Neuronal stem cell (in vitro differentiated cells): ENCODE measurements at regions not wholly inside any gene's neighbourhood (a gene's known extent, or its start where the extent isn't known, plus 50 kb on each side); places are given as distances from the start of the nearest gene placed in this dataset.

Experiments
- DNase-seq: peaks from one replicate; pipeline ENCODE4 v3.0.0-alpha.2; 2013; ENCODE audit warnings: low spot score
- H2AFZ ChIP-seq: one replicate; pipeline ENCODE4 v1.6.1; 2013; ENCODE audit warnings: mild to moderate bottlenecking, low read length, inconsistent platforms
- H2AK5ac ChIP-seq: 2 replicates; pipeline ENCODE4 v1.6.1; 2013; ENCODE audit warnings: low read depth, mild to moderate bottlenecking, inconsistent platforms, low read length, moderate library complexity, mixed read lengths
- H2BK120ac ChIP-seq: 2 replicates; pipeline ENCODE4 v1.6.1; 2013; ENCODE audit warnings: low read depth, mild to moderate bottlenecking, inconsistent platforms, low read length, moderate library complexity, mixed read lengths
- H2BK12ac ChIP-seq: one replicate; pipeline ENCODE4 v1.6.1; 2013; ENCODE audit warnings: low read length, inconsistent platforms
- H2BK15ac ChIP-seq: 2 replicates; pipeline ENCODE4 v1.6.1; 2013; ENCODE audit warnings: mild to moderate bottlenecking, low read length, inconsistent platforms, mixed read lengths
- H2BK5ac ChIP-seq: one replicate; pipeline ENCODE4 v1.6.1; 2013; ENCODE audit warnings: inconsistent platforms, mild to moderate bottlenecking, low read length, moderate library complexity
- H3K14ac ChIP-seq: one replicate; pipeline ENCODE4 v1.6.1; 2013; ENCODE audit warnings: low read length, inconsistent platforms
- H3K18ac ChIP-seq: 2 replicates; pipeline ENCODE4 v1.6.1; 2013; ENCODE audit warnings: low read length, inconsistent platforms
- H3K23ac ChIP-seq: 2 replicates; pipeline ENCODE4 v1.6.1; 2013; ENCODE audit warnings: low read depth, mild to moderate bottlenecking, mixed read lengths, low read length, inconsistent platforms; ENCODE audit not compliant: poor library complexity
- H3K27ac ChIP-seq: replicated peaks from 3 replicates; pipeline ENCODE4 v1.5.1; 2013; ENCODE audit warnings: low read length, inconsistent platforms
- H3K27me3 ChIP-seq, 3 experiments: 2 replicates each; pipeline ENCODE4 v1.6.1; 2013; ENCODE audit warnings: low read length in 3 of 3, mild to moderate bottlenecking in 2 of 3, inconsistent platforms in 1 of 3, low read depth in 1 of 3, mixed read lengths in 1 of 3, moderate library complexity in 1 of 3; ENCODE audit not compliant: control insufficient read depth in 3 of 3, insufficient read depth in 3 of 3
- H3K36me3 ChIP-seq, 2 donors: replicated peaks in 1 of 2; 2 replicates each; pipeline ENCODE4 v1.6.1; 2013; ENCODE audit warnings: low read length in 2 of 2; ENCODE audit not compliant: control insufficient read depth in 2 of 2, insufficient read depth in 2 of 2
- H3K4ac ChIP-seq: 2 replicates; pipeline ENCODE4 v1.6.1; 2013; ENCODE audit warnings: inconsistent platforms, mild to moderate bottlenecking, low read length, moderate library complexity
- H3K4me1 ChIP-seq, 2 donors: 1 replicate in 1 of 2; 2 replicates in 1 of 2; pipeline ENCODE4 v1.6.1; 2013; ENCODE audit warnings: low read length in 2 of 2, low read depth in 1 of 2; ENCODE audit not compliant: control insufficient read depth in 2 of 2, insufficient read depth in 1 of 2
- H3K4me2 ChIP-seq: one replicate; pipeline ENCODE4 v1.6.1; 2013; ENCODE audit warnings: mild to moderate bottlenecking, low read length, inconsistent platforms; ENCODE audit not compliant: insufficient read depth, poor library complexity, severe bottlenecking
- H3K4me3 ChIP-seq, 2 donors: 2 replicates each; pipeline ENCODE4 v1.5.1; 2013; ENCODE audit warnings: low read length in 2 of 2, mild to moderate bottlenecking in 2 of 2, inconsistent platforms in 1 of 2, moderate library complexity in 1 of 2
- H3K79me1 ChIP-seq: one replicate; pipeline ENCODE4 v1.6.1; 2013; ENCODE audit warnings: low read depth, mild to moderate bottlenecking, inconsistent platforms, low read length, moderate library complexity
- H3K9ac ChIP-seq: one replicate; pipeline ENCODE4 v1.6.1; 2013; ENCODE audit warnings: mild to moderate bottlenecking, low read depth, low read length, inconsistent platforms; ENCODE audit not compliant: poor library complexity
- H3K9me3 ChIP-seq, 2 donors: replicated peaks in 1 of 2; 2 replicates each; pipeline versions ENCODE3 to v1.6.1; 2013; ENCODE audit warnings: low read length in 2 of 2, mild to moderate bottlenecking in 2 of 2, inconsistent platforms in 1 of 2, low read depth in 1 of 2, mixed read lengths in 1 of 2, moderate library complexity in 1 of 2; ENCODE audit not compliant: control insufficient read depth in 2 of 2, insufficient read depth in 1 of 2
- H4K8ac ChIP-seq: one replicate; pipeline ENCODE4 v1.6.1; 2013; ENCODE audit warnings: low read depth, mild to moderate bottlenecking, inconsistent platforms, low read length, moderate library complexity
- H4K91ac ChIP-seq: one replicate; pipeline ENCODE4 v1.6.1; 2013; ENCODE audit warnings: low read length, low read depth, mild to moderate bottlenecking, inconsistent platforms; ENCODE audit not compliant: poor library complexity
- WGBS, 2 donors: extraction: QIAGEN DNeasy Blood & Tissue Kit; methylation state at CpG; one replicate each; pipeline ENCODE4 v1.1.7; 2013; ENCODE audit warnings: missing lambda C conversion rate in 2 of 2, mixed read lengths in 1 of 2; ENCODE audit not compliant: insufficient read length in 2 of 2, insufficient replicate concordance in 1 of 2; ENCODE audit errors: extremely low coverage in 2 of 2; 5-methylcytosine and 5-hydroxymethylcytosine counted together

DNA sequence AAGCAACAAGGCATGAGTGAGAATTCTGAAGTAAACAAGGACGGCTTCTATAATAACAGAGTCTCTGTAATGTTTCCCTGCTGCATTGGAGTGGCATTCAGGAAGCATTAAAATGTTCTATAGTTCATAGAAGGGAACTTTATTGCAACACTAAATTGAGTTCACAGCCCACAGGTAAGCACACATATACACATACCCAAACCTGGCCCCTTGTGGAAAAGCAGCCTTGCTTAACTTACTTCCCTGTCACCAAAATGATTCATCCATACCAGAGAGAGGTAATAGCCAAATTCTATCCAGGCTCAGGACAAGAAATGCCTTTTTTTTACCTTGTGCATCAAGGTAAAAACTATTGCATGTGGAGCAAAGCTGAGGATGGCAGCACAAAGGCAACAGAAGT is 241.4 kb downstream of the HHIPL2 start:
- Histone ChIP-seq H4K91ac (no peak overlapping the region), H3K9me3 (no peaks in the 10 kb centered on the region), H2BK5ac (no peak overlapping the region), H3K79me1 (no peaks in the 10 kb centered on the region), H2BK120ac (no peak overlapping the region), H3K4me2 (no peak overlapping the region), H3K27ac (no peak overlapping the region), H3K23ac (no peak overlapping the region), H2BK12ac (no peak overlapping the region), H2BK15ac (no peak overlapping the region), H3K18ac (no peak overlapping the region), H3K4me3 (no peak overlapping the region), H4K8ac (no peak overlapping the region), H3K4me1 (no peaks in the 10 kb centered on the region), H3K9ac (no peak overlapping the region), H3K14ac (no peak overlapping the region), H2AK5ac (no peak overlapping the region), H3K36me3 (no peaks in the 10 kb centered on the region), H2AFZ (no peak overlapping the region), H3K27me3 (no peaks in the 10 kb centered on the region), H3K4ac (no peak overlapping the region)
- no CpG with 5 or more reads among the region's 1 CpG for WGBS, 2 donors
- no peak for DNase-seq

DNA sequence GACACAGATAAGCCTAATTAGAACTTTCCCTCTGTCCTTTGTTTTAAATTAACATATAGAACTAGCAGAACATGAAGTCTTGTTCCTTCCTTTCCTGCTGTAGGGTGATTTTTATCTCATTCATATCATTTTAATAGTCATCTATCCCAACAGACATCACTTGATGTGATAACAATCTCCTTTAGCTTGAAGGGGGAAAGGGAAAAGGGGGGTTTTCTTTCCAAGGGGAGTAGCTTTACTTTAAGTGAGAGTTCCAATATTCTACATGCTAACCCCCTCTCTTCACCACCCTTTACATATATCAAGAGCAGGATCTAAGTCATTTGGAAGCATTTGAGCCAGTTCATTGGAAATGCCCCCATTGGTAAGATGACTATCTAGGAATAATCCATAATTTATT is 241.9 kb downstream of the HHIPL2 start:
- Histone ChIP-seq H3K9ac (no peak overlapping the region), H2BK5ac (no peak overlapping the region), H4K8ac (no peak overlapping the region), H3K36me3 (no peaks in the 10 kb centered on the region), H3K79me1 (no peaks in the 10 kb centered on the region), H2AFZ (no peak overlapping the region), H2BK15ac (no peak overlapping the region), H3K23ac (no peak overlapping the region), H3K9me3 (no peaks in the 10 kb centered on the region), H2BK120ac (no peak overlapping the region), H3K4me3 (no peak overlapping the region), H4K91ac (no peak overlapping the region), H3K27ac (no peak overlapping the region), H3K4ac (no peak overlapping the region), H3K4me2 (no peak overlapping the region), H3K14ac (no peak overlapping the region), H3K27me3 (no peaks in the 10 kb centered on the region), H2BK12ac (no peak overlapping the region), H2AK5ac (no peak overlapping the region), H3K4me1 (no peaks in the 10 kb centered on the region), H3K18ac (no peak overlapping the region)
- DNase-seq = no peak

- no peak overlapping the region for H2BK15ac ChIP-seq
- H4K91ac ChIP-seq = no peak overlapping the region
- no peak overlapping the region for H2BK12ac ChIP-seq
- H3K14ac ChIP-seq = no peak overlapping the region
- no peaks in the 10 kb centered on the region for H3K27me3 ChIP-seq
- no peak overlapping the region for H3K18ac ChIP-seq
- H3K9me3 ChIP-seq = no peaks in the 10 kb centered on the region
- no peak overlapping the region for H3K27ac ChIP-seq
- H2BK5ac ChIP-seq = no peak overlapping the region
- no peak for DNase-seq
- no peak overlapping the region for H3K4me2 ChIP-seq
- H2AFZ ChIP-seq = no peak overlapping the region
- H3K4ac ChIP-seq = no peak overlapping the region
- no CpG with 5 or more reads among the region's 2 CpGs for WGBS, 2 donors
- H3K23ac ChIP-seq = no peak overlapping the region
- H2BK120ac ChIP-seq = no peak overlapping the region
- no peaks in the 10 kb centered on the region for H3K79me1 ChIP-seq
- no peak overlapping the region for H3K9ac ChIP-seq
- no peaks in the 10 kb centered on the region for H3K4me1 ChIP-seq
- no peak overlapping the region for H4K8ac ChIP-seq
- H2AK5ac ChIP-seq = no peak overlapping the region
- no peaks in the 10 kb centered on the region for H3K36me3 ChIP-seq
- no peak overlapping the region for H3K4me3 ChIP-seq
Measured at GRCh38 chr1:222301652-222302051, 246.3 kb downstream of the HHIPL2 start.

- Histone ChIP-seq H3K27me3 (no peaks in the 10 kb centered on the region), H3K23ac (no peak overlapping the region), H4K8ac (no peak overlapping the region), H3K18ac (no peak overlapping the region), H3K4me2 (no peak overlapping the region), H2AFZ (no peak overlapping the region), H3K4ac (no peak overlapping the region), H3K27ac (no peak overlapping the region), H3K9ac (no peak overlapping the region), H4K91ac (no peak overlapping the region), H2AK5ac (no peak overlapping the region), H3K4me1 (no peaks in the 10 kb centered on the region), H3K9me3 (no peaks in the 10 kb centered on the region), H2BK5ac (no peak overlapping the region), H3K79me1 (no peaks in the 10 kb centered on the region), H3K36me3 (no peaks in the 10 kb centered on the region), H2BK12ac (no peak overlapping the region), H2BK15ac (no peak overlapping the region), H3K4me3 (no peak overlapping the region), H2BK120ac (no peak overlapping the region), H3K14ac (no peak overlapping the region)
- DNase-seq = no peak
- WGBS, 2 donors = no CpG with 5 or more reads among the region's 1 CpG
Measured at GRCh38 chr1:222299524-222299923, 248.4 kb downstream of the HHIPL2 start.
